ENCODE measurements at regions not wholly inside any gene's neighbourhood (a gene's known extent, or its start where the extent isn't known, plus 50 kb on each side); places are given as distances from the start of the nearest gene placed in this dataset.
"Not testable (repeated sequence)": the region's sequence is repeated elsewhere in the genome, so short reads cannot be mapped to it uniquely, and the experiment has no call there.

- not testable (repeated sequence) for DNase-seq
These were observed 337.4 kb downstream of the ANAPC1 start for GRCh38 chr2:111546578-111546977.

- DNase-seq, result not testable (repeated sequence)
These were observed 334.8 kb downstream of the ANAPC1 start for GRCh38 chr2:111549174-111549573.

GRCh38 chr2:111551428-111551827 lies 332.6 kb downstream of the ANAPC1 start:
- not testable (repeated sequence) for DNase-seq

GRCh38 chr2:111552625-111553024 lies 331.4 kb downstream of the ANAPC1 start:
- not testable (repeated sequence) for DNase-seq

GRCh38 chr2:111559301-111559700 lies 324.7 kb downstream of the ANAPC1 start:
- not testable (repeated sequence) for DNase-seq

GRCh38 chr2:111559814-111560213 lies 324.2 kb downstream of the ANAPC1 start:
- DNase-seq, result not testable (repeated sequence)

GRCh38 chr2:111566068-111566467 lies 317.9 kb downstream of the ANAPC1 start:
- not testable (repeated sequence) for DNase-seq

- not testable (repeated sequence) for DNase-seq
These were observed 316.8 kb downstream of the ANAPC1 start for GRCh38 chr2:111567233-111567632.

- not testable (repeated sequence) for DNase-seq
These were observed 314.4 kb downstream of the ANAPC1 start for GRCh38 chr2:111569356-111570199.

GRCh38 chr2:111570300-111571114 lies 313.5 kb downstream of the ANAPC1 start:
- DNase-seq, result not testable (repeated sequence)

GRCh38 chr2:111574803-111575202 lies 309.2 kb downstream of the ANAPC1 start:
- DNase-seq, result not testable (repeated sequence)

GRCh38 chr2:111577154-111577885 lies 306.7 kb downstream of the ANAPC1 start:
- not testable (repeated sequence) for DNase-seq

GRCh38 chr2:111579500-111580134 lies 304.4 kb downstream of the ANAPC1 start:
- DNase-seq, result not testable (repeated sequence)

- not testable (repeated sequence) for DNase-seq
These were observed 303.4 kb downstream of the ANAPC1 start for GRCh38 chr2:111580616-111581015.

- not testable (repeated sequence) for DNase-seq
These were observed 301.9 kb downstream of the ANAPC1 start for GRCh38 chr2:111582090-111582489.

GRCh38 chr2:111583480-111583879 lies 300.5 kb downstream of the ANAPC1 start:
- DNase-seq, result not testable (repeated sequence)

GRCh38 chr2:111584540-111584939 lies 299.5 kb downstream of the ANAPC1 start:
- not testable (repeated sequence) for DNase-seq

GRCh38 chr2:111584950-111585349 lies 299.0 kb downstream of the ANAPC1 start:
- not testable (repeated sequence) for DNase-seq

GRCh38 chr2:111586014-111586413 lies 298.0 kb downstream of the ANAPC1 start:
- DNase-seq, result not testable (repeated sequence)

- not testable (repeated sequence) for DNase-seq
These were observed 288.9 kb downstream of the ANAPC1 start for GRCh38 chr2:111595072-111595471.

- not testable (repeated sequence) for DNase-seq
These were observed 286.9 kb downstream of the ANAPC1 start for GRCh38 chr2:111596808-111597705.
